SW480 (cell line): ENCODE measurements at regions not wholly inside any gene's neighbourhood (a gene's known extent, or its start where the extent isn't known, plus 50 kb on each side); places are given as distances from the start of the nearest gene placed in this dataset.
"Not testable (repeated sequence)": the region's sequence is repeated elsewhere in the genome, so short reads cannot be mapped to it uniquely, and the experiment has no call there.

ENCODE experiments used
- DNase-seq: peaks from one replicate; pipeline ENCODE4 v3.0.0-alpha.2; 2016; ENCODE audit warnings: low spot score

DNA sequence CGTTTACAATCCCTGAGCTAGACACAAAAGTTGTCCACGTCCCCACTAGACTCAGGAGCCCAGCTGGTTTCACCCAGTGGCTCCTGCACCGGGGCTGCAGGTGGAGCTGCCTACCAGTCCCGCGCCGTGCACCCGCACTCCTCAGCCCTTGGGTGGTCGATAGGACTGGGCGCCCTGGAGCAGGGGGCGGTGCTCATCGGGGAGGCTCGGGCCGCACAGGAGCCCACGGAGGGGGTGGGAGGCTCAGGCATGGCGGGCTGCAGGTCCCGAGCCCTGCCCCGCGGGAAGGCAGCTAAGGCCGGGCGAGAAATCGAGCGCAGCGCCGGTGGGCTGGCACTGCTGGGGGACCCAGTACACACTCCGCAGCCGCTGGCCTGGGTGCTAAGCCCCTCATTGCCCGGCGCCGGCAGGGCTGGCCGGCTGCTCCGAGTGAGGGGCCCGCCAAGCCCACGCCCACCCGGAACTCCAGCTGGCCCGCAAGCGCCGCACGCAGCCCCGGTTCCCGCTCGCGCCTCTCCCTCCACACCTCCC, 1996.0 kb downstream of the PCDH7 start:
- not testable (repeated sequence) for DNase-seq

GRCh38 chr4:32735856-32736590, 2015.9 kb downstream of the PCDH7 start:
- no peak for DNase-seq

- DNase-seq: no peak
These were observed 2024.0 kb downstream of the PCDH7 start for GRCh38 chr4:32744211-32744610.

- no peak for DNase-seq
These were observed 2025.2 kb downstream of the PCDH7 start for GRCh38 chr4:32745351-32745750.

- DNase-seq: no peak
These were observed 2027.9 kb downstream of the PCDH7 start for GRCh38 chr4:32748061-32748460.

DNA sequence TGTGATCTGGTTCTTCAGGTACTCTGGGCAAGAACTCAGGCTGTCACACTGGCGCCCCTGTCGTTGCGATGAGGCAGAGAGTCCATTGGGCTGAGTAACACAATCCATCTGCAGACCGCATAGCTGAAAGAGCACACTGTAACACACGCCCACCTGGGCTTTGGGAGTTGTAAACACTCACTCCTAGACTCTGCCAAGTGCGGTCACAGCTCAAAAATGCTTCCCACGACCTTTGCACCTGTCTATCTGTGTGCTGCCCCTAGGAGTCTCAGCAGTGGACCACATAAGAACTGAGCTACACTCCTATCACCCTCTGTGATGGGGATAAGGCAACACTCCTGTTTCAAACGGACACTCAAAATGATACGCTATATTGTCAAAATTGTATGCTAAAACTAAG, 2028.3 kb downstream of the PCDH7 start:
- peak; percentile 76 for DNase-seq

DNA sequence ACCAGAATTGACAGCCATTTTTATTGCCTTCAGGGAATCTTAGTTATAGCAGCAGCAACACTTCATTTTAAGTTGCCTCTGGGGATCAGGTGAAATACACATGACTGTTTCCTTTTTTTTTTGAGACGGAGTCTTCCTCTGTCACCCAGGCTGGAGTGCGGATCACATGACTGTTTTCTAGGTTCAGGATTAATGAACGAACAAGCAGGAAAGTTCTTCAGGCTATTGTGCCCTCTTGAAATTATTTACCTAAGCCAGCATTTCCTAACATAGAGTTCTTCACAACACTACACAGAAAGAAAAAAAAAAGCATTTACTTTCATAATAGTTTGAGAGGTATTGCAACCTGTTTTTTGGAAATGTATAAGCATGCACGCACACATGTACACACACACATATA, 2032.8 kb downstream of the PCDH7 start:
- DNase-seq: no peak

- DNase-seq: no peak
These were observed 2048.7 kb downstream of the PCDH7 start for GRCh38 chr4:32768664-32769389.

- no peak for DNase-seq
These were observed 2051.3 kb downstream of the PCDH7 start for GRCh38 chr4:32771491-32771890.

- peak; percentile 49 for DNase-seq
These were observed 2054.9 kb downstream of the PCDH7 start for GRCh38 chr4:32775049-32775448.

- no peak for DNase-seq
These were observed 2056.4 kb downstream of the PCDH7 start for GRCh38 chr4:32776435-32777203.

DNA sequence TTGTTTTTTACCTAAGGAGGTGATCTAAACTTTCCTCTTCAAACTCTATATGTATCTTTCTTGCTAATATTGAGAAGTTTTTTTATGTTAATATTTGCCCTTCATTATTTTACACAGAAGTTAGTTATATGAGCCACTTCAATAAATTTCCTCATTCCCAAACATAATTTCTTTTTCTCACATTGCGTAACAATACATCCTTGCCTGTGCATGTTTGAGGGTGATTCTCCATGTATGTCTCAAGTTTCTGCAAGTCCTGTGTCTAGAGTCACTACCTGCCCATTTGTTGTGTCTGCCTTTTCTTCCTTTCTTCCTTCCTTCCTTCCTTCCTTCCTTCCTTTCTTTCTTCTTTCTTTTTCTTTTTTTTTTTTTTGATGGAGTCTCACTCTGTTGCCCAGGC, 2057.9 kb downstream of the PCDH7 start:
- no peak for DNase-seq

DNA sequence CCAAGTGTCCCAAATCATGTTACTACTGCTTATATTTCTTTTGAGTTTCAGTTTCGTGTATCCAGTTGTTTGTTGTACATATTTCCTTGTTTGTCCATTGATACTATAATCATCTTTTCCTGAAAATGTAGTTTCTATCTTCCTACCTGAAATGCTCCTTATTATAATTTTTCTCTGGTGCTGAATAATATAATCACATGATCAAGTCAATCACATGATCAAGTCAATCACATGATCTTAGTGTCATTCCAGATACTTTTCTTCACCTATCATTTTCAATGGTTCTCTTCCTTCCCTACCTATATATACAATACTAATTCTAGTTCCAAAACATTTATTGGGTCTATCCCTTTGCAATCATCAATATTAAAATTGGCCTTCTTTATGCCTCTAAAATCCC, 2058.8 kb downstream of the PCDH7 start:
- no peak for DNase-seq

DNA sequence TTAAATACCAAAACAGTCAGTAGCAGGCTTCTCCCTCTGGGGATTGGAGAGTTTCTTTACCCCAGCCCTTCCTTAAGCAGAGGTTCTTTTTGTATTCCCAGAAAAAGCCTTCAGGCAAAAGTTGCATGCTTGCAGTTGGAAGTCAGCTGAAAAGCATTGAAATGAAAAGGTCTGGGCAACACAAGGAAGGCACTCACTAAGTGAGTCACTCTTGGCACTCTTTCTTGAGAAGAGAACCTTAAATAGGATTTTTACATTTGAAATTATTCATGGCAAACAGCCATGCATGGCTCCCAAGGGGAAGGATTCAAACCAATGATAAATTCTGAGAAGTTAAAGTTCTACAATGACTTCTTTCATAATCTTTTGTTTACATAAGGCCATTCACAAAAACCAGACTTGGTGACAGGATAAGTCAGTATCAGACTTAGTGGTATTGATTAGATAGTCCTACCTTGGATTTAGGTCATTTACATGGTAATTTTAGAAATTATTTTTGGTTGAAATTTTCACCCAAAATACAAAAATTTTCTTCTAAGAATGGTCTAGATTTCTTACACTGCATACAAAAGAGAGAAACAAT, 2068.9 kb downstream of the PCDH7 start:
- no peak for DNase-seq

DNA sequence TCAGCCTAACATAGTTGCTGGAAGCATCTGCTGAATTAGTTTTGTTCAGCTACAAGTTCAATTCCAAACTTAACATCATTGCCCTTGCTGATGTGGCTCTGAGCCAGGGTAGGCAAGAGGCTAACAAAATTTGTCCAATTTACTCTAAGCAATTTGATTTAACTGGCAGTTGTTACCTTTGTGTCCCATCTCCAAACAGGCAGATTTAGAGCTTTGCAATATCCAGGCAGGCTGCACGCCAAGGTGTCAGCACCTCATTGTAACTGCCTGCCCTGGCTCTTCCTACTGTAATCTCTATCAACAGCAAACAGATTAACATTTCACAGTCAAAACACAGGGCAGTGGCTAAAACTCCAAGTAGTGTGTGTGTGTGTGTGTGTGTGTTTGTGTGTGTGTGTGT, 2070.6 kb downstream of the PCDH7 start:
- DNase-seq: no peak

DNA sequence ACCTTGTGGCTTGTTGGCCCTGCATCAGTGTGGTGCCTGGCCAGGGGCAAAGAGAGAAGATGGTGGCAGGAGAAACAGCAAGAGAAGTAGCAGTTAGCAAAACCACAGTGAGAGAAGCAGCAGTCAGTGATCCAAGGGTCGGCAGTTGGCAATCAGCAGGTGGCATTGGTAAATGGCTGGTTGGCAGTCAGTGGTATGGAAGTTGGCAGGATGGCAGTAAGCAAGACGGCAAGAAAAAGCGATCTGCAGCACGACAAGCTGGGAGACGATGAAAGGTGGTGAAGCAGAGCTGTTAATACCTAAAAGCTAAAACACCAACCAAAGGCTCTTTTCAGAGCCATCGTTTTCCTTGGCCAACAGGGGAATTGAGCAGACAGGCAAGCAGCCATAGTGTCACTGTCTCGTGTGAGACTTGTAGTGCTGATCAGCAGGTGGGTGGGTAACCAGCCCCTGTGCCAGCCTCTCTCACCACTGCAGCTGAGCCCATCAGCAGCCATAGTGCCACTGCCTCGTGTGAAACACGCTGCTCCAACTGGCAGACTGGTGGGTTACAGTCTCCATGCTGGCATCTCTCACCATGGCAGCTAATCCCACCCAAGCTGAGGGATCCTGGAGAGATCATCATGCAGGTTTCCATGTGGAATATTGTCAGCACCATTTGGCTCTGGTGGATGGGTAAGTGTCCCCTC, 2078.4 kb downstream of the PCDH7 start:
- no peak for DNase-seq

- no peak for DNase-seq
These were observed 2104.2 kb downstream of the PCDH7 start for GRCh38 chr4:32824336-32824735.

DNA sequence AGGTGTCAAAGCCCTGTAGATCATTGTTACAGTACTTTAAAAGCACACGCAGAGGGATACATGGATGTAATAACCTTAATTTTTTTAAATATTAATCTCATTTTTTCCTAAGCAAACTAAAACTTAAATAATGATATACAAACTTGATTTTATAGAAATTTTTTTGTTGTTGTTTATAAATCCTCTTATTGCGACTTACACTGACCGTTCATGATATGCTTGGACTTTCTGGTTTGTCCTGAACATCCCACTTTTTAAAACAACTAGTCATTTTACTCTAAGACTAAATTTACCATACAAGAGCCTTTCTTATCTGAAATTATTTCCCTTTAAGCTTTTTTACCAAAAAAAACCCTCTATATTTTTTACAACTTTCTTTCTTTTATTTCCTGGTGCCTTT, 2106.0 kb downstream of the PCDH7 start:
- no peak for DNase-seq

DNA sequence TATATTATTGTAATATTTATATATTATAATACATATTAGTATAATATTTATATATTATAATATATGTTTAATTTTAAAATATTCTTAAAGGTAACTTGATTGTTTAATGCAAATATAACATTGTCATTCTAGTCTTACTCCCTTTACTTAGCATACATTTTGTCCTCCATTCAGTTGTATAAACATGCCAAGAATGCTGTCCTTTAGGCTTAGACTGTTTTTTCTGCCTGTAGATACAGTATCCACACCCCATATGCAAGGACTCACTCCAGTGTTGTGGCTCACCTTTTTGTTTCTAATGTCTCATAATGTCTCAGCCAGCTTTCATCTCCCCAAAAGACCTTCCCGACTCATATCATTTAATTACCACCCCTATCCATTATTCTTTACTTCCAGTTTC, 2110.0 kb downstream of the PCDH7 start:
- DNase-seq: no peak

DNA sequence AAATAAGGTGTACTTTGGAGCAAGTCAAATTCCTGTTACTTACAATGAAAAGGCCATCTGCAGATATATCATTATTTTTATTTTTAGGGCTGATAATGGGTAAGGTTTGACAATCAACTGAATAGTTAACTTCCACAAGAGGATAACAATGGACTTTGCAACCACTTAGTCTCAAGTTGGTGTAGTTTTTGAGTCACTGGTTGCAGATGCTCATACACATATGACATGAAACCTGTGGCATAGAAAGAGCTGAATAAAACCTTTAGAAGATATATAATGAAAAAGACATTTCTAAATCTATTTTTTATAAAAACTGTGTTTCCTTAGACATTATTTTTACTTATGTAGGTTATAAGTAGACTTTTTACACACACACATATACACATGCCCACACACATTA, 2110.9 kb downstream of the PCDH7 start:
- no peak for DNase-seq

DNA sequence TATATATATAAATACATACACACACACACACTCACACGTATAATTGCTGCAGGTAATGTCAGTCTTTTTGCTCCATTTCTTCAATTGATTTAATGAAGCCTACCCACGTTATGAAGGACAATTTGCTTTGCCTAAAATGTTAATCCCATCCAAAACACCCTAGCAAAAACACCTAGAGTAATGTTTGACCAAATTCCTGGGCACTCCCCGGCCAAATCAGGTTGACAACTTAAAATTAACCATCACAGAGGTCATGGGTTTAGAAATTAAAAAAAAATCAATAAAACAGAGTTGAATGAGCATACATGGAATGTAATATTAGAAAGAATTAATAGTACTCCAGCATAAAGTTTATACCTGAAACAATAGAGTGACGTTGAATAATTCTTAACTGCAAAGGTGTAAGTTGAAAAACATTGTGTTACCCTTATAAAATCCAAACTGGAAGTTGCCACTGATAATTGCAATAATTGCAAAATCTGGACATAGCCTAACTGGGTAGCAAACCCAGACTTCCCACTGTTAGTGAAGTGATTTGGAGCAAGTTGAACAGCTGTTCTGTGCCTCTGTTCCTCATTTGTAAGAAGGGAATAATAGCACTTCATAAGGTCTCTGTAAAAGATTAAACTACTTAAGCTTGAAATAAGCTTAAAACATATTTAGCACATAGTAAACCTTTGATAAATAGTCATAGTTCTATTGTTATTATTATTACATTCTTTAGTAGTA, 2120.5 kb downstream of the PCDH7 start:
- no peak for DNase-seq
